ENCODE measurements at regions not wholly inside any gene's neighbourhood (a gene's known extent, or its start where the extent isn't known, plus 50 kb on each side); places are given as distances from the start of the nearest gene placed in this dataset.

DNA sequence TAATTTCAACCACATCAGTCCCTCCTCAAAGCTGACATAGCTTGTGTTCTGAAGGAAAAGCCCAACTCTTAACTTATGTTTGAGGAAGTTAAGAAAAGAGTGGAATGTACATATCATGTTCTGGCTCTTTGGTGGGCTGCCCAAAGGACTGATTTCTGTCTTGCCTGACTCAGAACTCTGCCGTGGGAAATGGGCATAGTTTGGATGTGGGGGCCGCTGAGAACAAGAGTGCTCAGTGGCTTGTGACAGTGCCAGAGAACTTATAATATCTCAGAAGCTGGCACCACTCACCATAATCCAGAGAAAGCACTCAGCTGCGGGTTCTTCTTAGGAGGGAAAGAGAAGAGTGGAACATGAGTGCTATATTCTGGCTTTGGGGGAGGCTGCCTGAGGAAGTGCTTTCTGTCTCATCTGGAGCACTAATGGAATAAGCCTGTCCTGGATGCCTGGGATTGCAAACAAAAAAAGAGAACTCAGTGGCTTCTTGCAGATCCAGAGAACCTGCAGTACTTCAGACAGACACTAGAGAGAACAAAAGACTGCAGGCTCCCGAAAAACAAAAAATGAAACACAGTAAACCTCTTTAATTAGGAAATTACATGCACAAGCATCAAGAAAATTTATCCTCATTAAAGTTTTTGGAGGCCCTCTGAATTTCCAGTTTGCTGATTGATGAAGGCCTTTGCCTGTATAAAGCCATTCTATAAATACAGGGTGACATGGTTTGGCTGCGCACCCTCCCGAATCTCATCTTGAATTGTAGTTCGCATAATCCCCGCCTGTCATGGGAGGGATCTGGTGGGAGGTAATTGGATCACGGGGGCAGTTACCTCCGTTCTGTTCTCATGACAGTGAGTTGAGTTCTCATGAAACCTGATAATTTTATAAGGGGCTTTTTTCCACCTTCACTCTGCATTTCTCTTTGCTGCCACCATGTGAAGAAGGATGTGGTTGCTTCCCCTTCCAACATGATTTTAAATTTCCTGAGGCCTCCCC, 207.0 kb downstream of the DMAC1 start:
- no peaks in the 10 kb centered on the region for H3K27me3 Mint-ChIP-seq (ENCODE audit: low read depth in 2 of 2)
- Histone ChIP-seq H3K4me1 (ENCODE audit: control insufficient read depth, insufficient read depth, low read length) (no peaks in the 10 kb centered on the region), H3K9me3 (ENCODE audit: control insufficient read depth, insufficient read depth, low read length) (no peaks in the 10 kb centered on the region), H3K36me3 (ENCODE audit: control insufficient read depth, insufficient read depth, low read length) (no peaks in the 10 kb centered on the region), H3K4me3 (ENCODE audit: low read length) (no peak overlapping the region), H3K27me3 (ENCODE audit: control insufficient read depth, insufficient read depth, low read length) (no peaks in the 10 kb centered on the region), H3K27ac (ENCODE audit: low read length) (no peak overlapping the region)
- intact Hi-C loops (cut with micrococcal nuclease): no loop called here
- no peaks in the 10 kb centered on the region for H3K4me1 Mint-ChIP-seq
- ATAC-seq (no peak), DNase-seq (no peak)
- no peak overlapping the region for H3K4me3 Mint-ChIP-seq
- TF ChIP-seq, protein P1, sequence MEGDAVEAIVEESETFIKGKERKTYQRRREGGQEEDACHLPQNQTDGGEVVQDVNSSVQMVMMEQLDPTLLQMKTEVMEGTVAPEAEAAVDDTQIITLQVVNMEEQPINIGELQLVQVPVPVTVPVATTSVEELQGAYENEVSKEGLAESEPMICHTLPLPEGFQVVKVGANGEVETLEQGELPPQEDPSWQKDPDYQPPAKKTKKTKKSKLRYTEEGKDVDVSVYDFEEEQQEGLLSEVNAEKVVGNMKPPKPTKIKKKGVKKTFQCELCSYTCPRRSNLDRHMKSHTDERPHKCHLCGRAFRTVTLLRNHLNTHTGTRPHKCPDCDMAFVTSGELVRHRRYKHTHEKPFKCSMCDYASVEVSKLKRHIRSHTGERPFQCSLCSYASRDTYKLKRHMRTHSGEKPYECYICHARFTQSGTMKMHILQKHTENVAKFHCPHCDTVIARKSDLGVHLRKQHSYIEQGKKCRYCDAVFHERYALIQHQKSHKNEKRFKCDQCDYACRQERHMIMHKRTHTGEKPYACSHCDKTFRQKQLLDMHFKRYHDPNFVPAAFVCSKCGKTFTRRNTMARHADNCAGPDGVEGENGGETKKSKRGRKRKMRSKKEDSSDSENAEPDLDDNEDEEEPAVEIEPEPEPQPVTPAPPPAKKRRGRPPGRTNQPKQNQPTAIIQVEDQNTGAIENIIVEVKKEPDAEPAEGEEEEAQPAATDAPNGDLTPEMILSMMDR (IDR thresholded peaks at IDR 0.05): no peak
- WGBS (ENCODE audit: insufficient coverage): 90% methylated on average over 10 of the region's 10 CpGs
- no peaks in the 10 kb centered on the region for H3K9me3 Mint-ChIP-seq
- no peak overlapping the region for H3K27ac Mint-ChIP-seq
- H3K36me3 Mint-ChIP-seq: peaks cover 18% of the 10 kb centered on the region

- H3K36me3 Mint-ChIP-seq: peaks cover 18% of the 10 kb centered on the region
- no peaks in the 10 kb centered on the region for H3K4me1 ChIP-seq (ENCODE audit: control insufficient read depth, insufficient read depth, low read length)
- no peak overlapping the region for H3K27ac ChIP-seq (ENCODE audit: low read length)
- no peak overlapping the region for H3K4me3 Mint-ChIP-seq
- DNase-seq (no peak), ATAC-seq (no peak)
- H3K27ac Mint-ChIP-seq: no peak overlapping the region
- H3K4me1 Mint-ChIP-seq: no peaks in the 10 kb centered on the region
- no peak overlapping the region for H3K4me3 ChIP-seq (ENCODE audit: low read length)
- no peaks in the 10 kb centered on the region for H3K9me3 Mint-ChIP-seq
- H3K36me3 ChIP-seq (ENCODE audit: control insufficient read depth, insufficient read depth, low read length): no peaks in the 10 kb centered on the region
- WGBS (ENCODE audit: insufficient coverage): 85% methylated on average over 2 of the region's 2 CpGs
- no peaks in the 10 kb centered on the region for H3K27me3 ChIP-seq (ENCODE audit: control insufficient read depth, insufficient read depth, low read length)
- TF ChIP-seq, protein P1 (IDR thresholded peaks at IDR 0.05): no peak
- intact Hi-C loops (cut with micrococcal nuclease): no loop called here
- H3K9me3 ChIP-seq (ENCODE audit: control insufficient read depth, insufficient read depth, low read length): no peaks in the 10 kb centered on the region
- H3K27me3 Mint-ChIP-seq (ENCODE audit: low read depth in 2 of 2): no peaks in the 10 kb centered on the region
Observed at GRCh38 chr9:7591501-7591900, 208.1 kb downstream of the DMAC1 start.

DNA sequence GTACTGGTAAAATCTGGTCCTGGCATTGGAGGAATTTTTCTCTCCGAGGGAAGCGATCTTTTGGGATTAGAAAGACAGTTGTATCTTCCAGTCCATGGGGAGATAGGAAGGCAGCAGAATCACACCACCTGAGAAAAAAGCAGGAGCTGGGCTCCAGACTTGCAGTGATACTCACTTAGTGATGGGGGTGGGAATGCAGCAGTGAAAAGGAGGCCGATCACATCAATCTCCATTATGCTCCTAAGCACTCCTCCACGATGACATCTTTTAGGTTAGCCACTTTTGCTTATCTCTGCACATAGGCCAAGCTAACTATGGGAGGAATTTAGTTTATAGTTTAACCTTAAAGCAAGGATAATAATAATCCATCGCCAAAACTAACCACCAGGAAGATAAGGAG, 219.0 kb downstream of the DMAC1 start:
- no peak for DNase-seq
- H3K27ac Mint-ChIP-seq: no peak overlapping the region

More for the DNA sequence above, 219.0 kb downstream of the DMAC1 start:
- Mint-ChIP-seq H3K27me3 (ENCODE audit: low read depth in 2 of 2) (peaks cover 4 to 12% of the 10 kb centered on the region in 2 donors), H3K9me3 (no peaks in the 10 kb centered on the region), H3K4me1 (no peaks in the 10 kb centered on the region), H3K4me3 (no peak overlapping the region), H3K36me3 (no peaks in the 10 kb centered on the region)
- 96% methylated on average over 3 of the region's 5 CpGs for WGBS (ENCODE audit: insufficient coverage)
- intact Hi-C loops (cut with micrococcal nuclease): no loop called here
- no peak for ATAC-seq
- Histone ChIP-seq H3K36me3 (ENCODE audit: control insufficient read depth, insufficient read depth, low read length) (no peaks in the 10 kb centered on the region), H3K4me3 (ENCODE audit: low read length) (no peak overlapping the region), H3K27me3 (ENCODE audit: control insufficient read depth, insufficient read depth, low read length) (no peaks in the 10 kb centered on the region), H3K27ac (ENCODE audit: low read length) (no peak overlapping the region), H3K9me3 (ENCODE audit: control insufficient read depth, insufficient read depth, low read length) (no peaks in the 10 kb centered on the region), H3K4me1 (ENCODE audit: control insufficient read depth, insufficient read depth, low read length) (no peaks in the 10 kb centered on the region)
- TF ChIP-seq, protein P1 (IDR thresholded peaks at IDR 0.05): no peak
